Fibroblast of the aortic adventitia (primary cell): ENCODE measurements at regions not wholly inside any gene's neighbourhood (a gene's known extent, or its start where the extent isn't known, plus 50 kb on each side); places are given as distances from the start of the nearest gene placed in this dataset.
A peak's percentile ranks its signal among the peaks of the same experiment; 100 is the strongest.

Experiments
- DNase-seq: peaks from one replicate; pipeline ENCODE4 v3.0.0-alpha.2; 2010; ENCODE audit warnings: low read depth
- H3K4me3 ChIP-seq: 2 replicates; pipeline ENCODE4 v1.5.1; 2011; ENCODE audit warnings: low read depth, mild to moderate bottlenecking, control low read depth, low read length, moderate library complexity
- CTCF ChIP-seq: IDR thresholded peaks from 2 replicates; pipeline ENCODE4 v1.5.1; 2011; ENCODE audit warnings: mild to moderate bottlenecking, low read length, control low read depth, inconsistent platforms; ENCODE audit not compliant: insufficient read depth

DNA sequence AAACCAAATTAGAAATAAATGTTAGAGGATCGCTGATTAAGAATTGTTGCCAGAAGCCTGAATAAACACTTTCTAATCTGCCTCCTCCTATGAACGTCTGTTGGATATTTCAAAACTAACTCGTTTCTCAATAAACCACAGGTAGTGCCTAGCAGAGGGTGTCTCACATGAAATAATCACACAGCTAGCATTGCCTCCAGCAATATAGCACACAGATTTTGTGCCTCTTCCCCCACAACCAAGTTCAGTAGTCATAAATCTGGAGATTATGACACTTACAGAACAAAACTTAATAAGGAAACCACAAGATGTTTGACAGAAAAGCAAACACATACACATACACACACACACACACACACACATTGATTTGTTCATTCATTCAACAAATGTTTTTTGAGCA is 173.2 kb upstream of the CDH10 start:
- TF ChIP-seq CTCF, result no peak
- no peak for DNase-seq

GRCh38 chr5:24816206-24816605 is 171.4 kb upstream of the CDH10 start:
- no peak overlapping the region for H3K4me3 ChIP-seq
- TF ChIP-seq CTCF, result no peak
- no peak for DNase-seq

More for the DNA sequence above, 173.2 kb upstream of the CDH10 start:
- H3K4me3 ChIP-seq, result no peak overlapping the region

DNA sequence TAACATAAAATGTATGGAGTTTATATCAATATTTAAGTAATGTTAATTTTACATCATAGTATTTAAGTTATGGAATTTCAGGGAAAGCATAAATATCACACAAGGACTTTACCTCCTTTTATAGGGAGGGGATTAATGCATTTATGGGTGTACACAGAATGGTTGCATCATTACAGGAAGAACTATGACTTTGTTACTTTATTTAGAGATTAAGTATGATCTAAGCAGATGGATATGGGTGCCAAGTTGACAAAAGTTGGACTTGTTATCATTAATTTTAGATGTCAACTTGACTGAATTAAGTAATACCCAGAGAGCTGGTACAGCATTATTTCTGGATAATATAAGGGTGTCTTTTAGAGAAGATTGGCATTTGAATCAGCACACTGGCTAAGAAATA is 160.5 kb upstream of the CDH10 start:
- no peak for TF ChIP-seq CTCF
- peak; percentile 1 for DNase-seq
- H3K4me3 ChIP-seq, result no peak overlapping the region

DNA sequence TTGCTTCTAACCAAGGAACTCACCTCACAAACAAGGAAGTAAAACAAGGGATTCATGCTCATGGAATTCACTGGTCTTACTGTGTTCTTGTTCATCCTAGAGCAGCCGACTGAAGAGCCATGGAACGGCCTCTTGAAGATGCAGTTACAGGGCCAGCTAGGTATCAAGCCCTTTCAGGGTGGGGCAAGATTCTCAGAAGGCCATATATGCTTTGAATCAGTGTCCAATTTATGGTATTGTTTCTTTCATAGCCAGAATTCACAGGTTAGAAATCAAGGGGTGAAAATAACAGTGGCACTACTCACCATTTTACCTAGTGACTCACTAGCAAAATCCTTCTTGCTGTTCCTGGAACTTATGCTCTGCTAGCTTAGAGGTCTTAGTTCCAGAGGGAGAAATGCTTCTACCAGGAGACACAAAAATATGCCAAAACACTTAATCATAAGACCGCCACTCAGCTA is 159.5 kb upstream of the CDH10 start:
- no peak overlapping the region for H3K4me3 ChIP-seq
- DNase-seq, result peak; percentile 6
- no peak for TF ChIP-seq CTCF

- DNase-seq, result no peak
- TF ChIP-seq CTCF, result no peak
- no peak overlapping the region for H3K4me3 ChIP-seq
Measured at GRCh38 chr5:24791326-24791725, 146.5 kb upstream of the CDH10 start.

GRCh38 chr5:24789611-24790351 is 145.0 kb upstream of the CDH10 start:
- TF ChIP-seq CTCF, result no peak
- DNase-seq, result peak; percentile 46
- H3K4me3 ChIP-seq, result no peak overlapping the region
